ENCODE measurements at regions not wholly inside any gene's neighbourhood (a gene's known extent, or its start where the extent isn't known, plus 50 kb on each side); places are given as distances from the start of the nearest gene placed in this dataset.

- no peak overlapping the region for H3K9ac ChIP-seq (ENCODE audit: low read depth in 1 of 2, low read length in 2 of 2)
- H3K36me3 ChIP-seq (ENCODE audit: control insufficient read depth in 1 of 2, insufficient read depth in 2 of 2, low read length in 2 of 2), result no peaks in the 10 kb centered on the region
- no peak overlapping the region for H3K27ac ChIP-seq (ENCODE audit: low read depth, low read length)
- no peaks in the 10 kb centered on the region for H3K27me3 ChIP-seq (ENCODE audit: control insufficient read depth in 1 of 2, insufficient read depth in 2 of 2, low read length in 2 of 2)
- no peaks in the 10 kb centered on the region for H3K4me1 ChIP-seq (ENCODE audit: control insufficient read depth in 1 of 2, insufficient read depth in 2 of 2, low read length in 2 of 2)
- H3K9me3 ChIP-seq (ENCODE audit: control insufficient read depth in 1 of 2, low read length in 2 of 2), result peaks cover 3 to 6% of the 10 kb centered on the region in 2 donors
- H3K4me3 ChIP-seq (ENCODE audit: low read depth in 1 of 2, low read length in 2 of 2), result no peak overlapping the region
Observed at GRCh38 chr12:128073937-128074336, 193.0 kb upstream of the TMEM132C start.

- Histone ChIP-seq H3K4me3 (ENCODE audit: low read depth in 1 of 2, low read length in 2 of 2) (no peak overlapping the region), H3K36me3 (ENCODE audit: control insufficient read depth in 1 of 2, insufficient read depth in 2 of 2, low read length in 2 of 2) (no peaks in the 10 kb centered on the region), H3K9me3 (ENCODE audit: control insufficient read depth in 1 of 2, low read length in 2 of 2) (peaks cover 3 to 6% of the 10 kb centered on the region in 2 donors), H3K27me3 (ENCODE audit: control insufficient read depth in 1 of 2, insufficient read depth in 2 of 2, low read length in 2 of 2) (no peaks in the 10 kb centered on the region), H3K4me1 (ENCODE audit: control insufficient read depth in 1 of 2, insufficient read depth in 2 of 2, low read length in 2 of 2) (no peaks in the 10 kb centered on the region), H3K27ac (ENCODE audit: low read depth, low read length) (no peak overlapping the region), H3K9ac (ENCODE audit: low read depth in 1 of 2, low read length in 2 of 2) (no peak overlapping the region)
Observed at GRCh38 chr12:128075332-128075731, 191.6 kb upstream of the TMEM132C start.

- H3K4me1 ChIP-seq (ENCODE audit: control insufficient read depth in 1 of 2, insufficient read depth in 2 of 2, low read length in 2 of 2), result no peaks in the 10 kb centered on the region
- H3K4me3 ChIP-seq (ENCODE audit: low read depth in 1 of 2, low read length in 2 of 2), result no peak overlapping the region
- H3K27ac ChIP-seq (ENCODE audit: low read depth, low read length), result no peak overlapping the region
- H3K9me3 ChIP-seq (ENCODE audit: control insufficient read depth in 1 of 2, low read length in 2 of 2), result peaks cover 3 to 6% of the 10 kb centered on the region in 2 donors
- no peaks in the 10 kb centered on the region for H3K36me3 ChIP-seq (ENCODE audit: control insufficient read depth in 1 of 2, insufficient read depth in 2 of 2, low read length in 2 of 2)
- H3K9ac ChIP-seq (ENCODE audit: low read depth in 1 of 2, low read length in 2 of 2), result no peak overlapping the region
- H3K27me3 ChIP-seq (ENCODE audit: control insufficient read depth in 1 of 2, insufficient read depth in 2 of 2, low read length in 2 of 2), result no peaks in the 10 kb centered on the region
Observed at GRCh38 chr12:128076188-128076587, 190.8 kb upstream of the TMEM132C start.

DNA sequence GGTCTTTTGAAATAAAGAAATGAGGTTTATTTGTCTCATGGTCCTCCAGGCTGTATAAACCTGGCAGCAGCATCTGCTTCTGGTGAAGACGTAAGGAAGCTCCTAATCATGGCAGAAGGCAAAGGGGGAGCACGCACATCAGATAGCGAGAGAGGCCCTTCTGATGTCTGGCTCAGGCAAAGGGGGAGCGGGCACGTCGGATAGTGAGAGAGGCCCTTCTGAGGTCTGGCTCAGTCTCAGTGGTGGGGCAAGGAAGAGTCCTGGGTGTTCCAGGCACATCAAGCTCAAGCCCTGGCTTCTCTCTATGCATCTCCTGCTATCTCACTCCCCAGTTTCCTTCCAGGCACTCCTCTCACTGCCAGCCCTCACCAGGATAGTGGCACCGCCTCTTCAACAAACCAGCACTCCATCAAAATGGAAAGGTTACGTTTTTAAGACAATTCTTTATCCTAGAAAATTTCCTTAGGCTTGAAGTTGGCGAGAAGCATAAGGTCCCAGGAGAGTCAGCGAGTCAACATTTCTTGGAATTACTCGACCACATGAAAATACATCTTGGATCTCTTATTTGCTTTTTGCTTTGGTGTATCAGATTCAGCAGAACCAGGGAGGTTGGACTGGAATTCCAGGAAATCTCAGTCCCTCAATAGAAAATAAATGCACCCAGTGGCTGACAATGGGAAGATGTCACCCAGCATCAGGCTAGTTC is 189.6 kb upstream of the TMEM132C start:
- H3K27me3 ChIP-seq (ENCODE audit: control insufficient read depth in 1 of 2, insufficient read depth in 2 of 2, low read length in 2 of 2), result no peaks in the 10 kb centered on the region
- H3K9me3 ChIP-seq (ENCODE audit: control insufficient read depth in 1 of 2, low read length in 2 of 2), result peaks cover 3 to 6% of the 10 kb centered on the region in 2 donors
- H3K9ac ChIP-seq (ENCODE audit: low read depth in 1 of 2, low read length in 2 of 2), result no peak overlapping the region
- no peak overlapping the region for H3K27ac ChIP-seq (ENCODE audit: low read depth, low read length)
- no peaks in the 10 kb centered on the region for H3K36me3 ChIP-seq (ENCODE audit: control insufficient read depth in 1 of 2, insufficient read depth in 2 of 2, low read length in 2 of 2)
- no peaks in the 10 kb centered on the region for H3K4me1 ChIP-seq (ENCODE audit: control insufficient read depth in 1 of 2, insufficient read depth in 2 of 2, low read length in 2 of 2)
- H3K4me3 ChIP-seq (ENCODE audit: low read depth in 1 of 2, low read length in 2 of 2), result no peak overlapping the region

GRCh38 chr12:128077917-128078298 is 189.1 kb upstream of the TMEM132C start:
- H3K27ac ChIP-seq (ENCODE audit: low read depth, low read length), result no peak overlapping the region
- H3K4me3 ChIP-seq (ENCODE audit: low read depth in 1 of 2, low read length in 2 of 2), result no peak overlapping the region
- H3K9me3 ChIP-seq (ENCODE audit: control insufficient read depth in 1 of 2, low read length in 2 of 2), result peaks cover 3 to 6% of the 10 kb centered on the region in 2 donors
- no peaks in the 10 kb centered on the region for H3K36me3 ChIP-seq (ENCODE audit: control insufficient read depth in 1 of 2, insufficient read depth in 2 of 2, low read length in 2 of 2)
- no peaks in the 10 kb centered on the region for H3K27me3 ChIP-seq (ENCODE audit: control insufficient read depth in 1 of 2, insufficient read depth in 2 of 2, low read length in 2 of 2)
- H3K4me1 ChIP-seq (ENCODE audit: control insufficient read depth in 1 of 2, insufficient read depth in 2 of 2, low read length in 2 of 2), result no peaks in the 10 kb centered on the region
- no peak overlapping the region for H3K9ac ChIP-seq (ENCODE audit: low read depth in 1 of 2, low read length in 2 of 2)

DNA sequence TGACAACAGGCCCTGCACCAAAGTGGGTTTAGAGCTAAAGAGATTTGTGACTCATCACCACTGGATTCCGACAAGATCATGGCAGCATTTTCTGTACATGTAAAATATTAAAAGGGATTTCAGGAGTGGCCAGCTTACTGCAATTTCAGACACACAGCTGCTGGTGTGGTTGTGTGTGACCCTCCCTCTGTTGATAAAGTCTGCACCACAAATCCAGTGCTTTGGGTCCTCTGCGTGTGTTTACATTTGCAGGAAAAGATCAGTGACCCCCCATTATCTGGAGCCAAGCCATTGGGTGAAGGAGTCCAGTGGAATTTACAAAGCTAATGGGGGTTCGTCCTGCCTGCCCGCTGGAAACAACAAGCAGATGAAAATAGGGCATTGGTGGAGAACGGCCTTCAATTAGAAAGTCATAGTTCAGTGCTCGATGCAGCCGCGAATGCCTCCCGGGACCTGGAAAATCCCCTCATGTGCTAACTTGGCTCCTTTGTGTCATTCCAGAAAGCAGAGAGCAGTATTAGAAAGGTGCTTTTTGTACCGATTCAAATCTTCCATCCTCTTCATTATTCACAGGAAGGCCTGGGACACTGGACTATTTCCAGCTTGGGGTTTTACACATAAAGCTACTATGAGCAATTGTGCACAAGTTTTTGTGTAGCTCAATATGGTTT is 188.5 kb upstream of the TMEM132C start:
- peaks cover 3 to 6% of the 10 kb centered on the region in 2 donors for H3K9me3 ChIP-seq (ENCODE audit: control insufficient read depth in 1 of 2, low read length in 2 of 2)
- no peaks in the 10 kb centered on the region for H3K36me3 ChIP-seq (ENCODE audit: control insufficient read depth in 1 of 2, insufficient read depth in 2 of 2, low read length in 2 of 2)
- no peaks in the 10 kb centered on the region for H3K4me1 ChIP-seq (ENCODE audit: control insufficient read depth in 1 of 2, insufficient read depth in 2 of 2, low read length in 2 of 2)
- no peak overlapping the region for H3K9ac ChIP-seq (ENCODE audit: low read depth in 1 of 2, low read length in 2 of 2)
- H3K27me3 ChIP-seq (ENCODE audit: control insufficient read depth in 1 of 2, insufficient read depth in 2 of 2, low read length in 2 of 2), result no peaks in the 10 kb centered on the region
- H3K27ac ChIP-seq (ENCODE audit: low read depth, low read length), result no peak overlapping the region
- no peak overlapping the region for H3K4me3 ChIP-seq (ENCODE audit: low read depth in 1 of 2, low read length in 2 of 2)

- Histone ChIP-seq H3K9me3 (ENCODE audit: control insufficient read depth in 1 of 2, low read length in 2 of 2) (peaks cover 3 to 6% of the 10 kb centered on the region in 2 donors), H3K27me3 (ENCODE audit: control insufficient read depth in 1 of 2, insufficient read depth in 2 of 2, low read length in 2 of 2) (no peaks in the 10 kb centered on the region), H3K9ac (ENCODE audit: low read depth in 1 of 2, low read length in 2 of 2) (no peak overlapping the region), H3K4me1 (ENCODE audit: control insufficient read depth in 1 of 2, insufficient read depth in 2 of 2, low read length in 2 of 2) (no peaks in the 10 kb centered on the region), H3K36me3 (ENCODE audit: control insufficient read depth in 1 of 2, insufficient read depth in 2 of 2, low read length in 2 of 2) (no peaks in the 10 kb centered on the region), H3K4me3 (ENCODE audit: low read depth in 1 of 2, low read length in 2 of 2) (no peak overlapping the region), H3K27ac (ENCODE audit: low read depth, low read length) (no peak overlapping the region)
Observed at GRCh38 chr12:128079446-128079845, 187.5 kb upstream of the TMEM132C start.

- no peak overlapping the region for H3K9ac ChIP-seq (ENCODE audit: low read depth in 1 of 2, low read length in 2 of 2)
- no peaks in the 10 kb centered on the region for H3K36me3 ChIP-seq (ENCODE audit: control insufficient read depth in 1 of 2, insufficient read depth in 2 of 2, low read length in 2 of 2)
Observed at GRCh38 chr12:128083132-128083729, 183.7 kb upstream of the TMEM132C start.

GRCh38 chr12:128088926-128089325 is 178.0 kb upstream of the TMEM132C start:
- Histone ChIP-seq H3K4me1 (ENCODE audit: control insufficient read depth in 1 of 2, insufficient read depth in 2 of 2, low read length in 2 of 2) (no peaks in the 10 kb centered on the region), H3K36me3 (ENCODE audit: control insufficient read depth in 1 of 2, insufficient read depth in 2 of 2, low read length in 2 of 2) (no peaks in the 10 kb centered on the region), H3K27me3 (ENCODE audit: control insufficient read depth in 1 of 2, insufficient read depth in 2 of 2, low read length in 2 of 2) (no peaks in the 10 kb centered on the region), H3K9ac (ENCODE audit: low read depth in 1 of 2, low read length in 2 of 2) (no peak overlapping the region), H3K27ac (ENCODE audit: low read depth, low read length) (no peak overlapping the region), H3K4me3 (ENCODE audit: low read depth in 1 of 2, low read length in 2 of 2) (no peak overlapping the region), H3K9me3 (ENCODE audit: control insufficient read depth in 1 of 2, low read length in 2 of 2) (no peaks in the 10 kb centered on the region)

More at GRCh38 chr12:128083132-128083729, 183.7 kb upstream of the TMEM132C start:
- no peaks in the 10 kb centered on the region for H3K4me1 ChIP-seq (ENCODE audit: control insufficient read depth in 1 of 2, insufficient read depth in 2 of 2, low read length in 2 of 2)
- no peak overlapping the region for H3K27ac ChIP-seq (ENCODE audit: low read depth, low read length)
- H3K4me3 ChIP-seq (ENCODE audit: low read depth in 1 of 2, low read length in 2 of 2), result no peak overlapping the region
- no peaks in the 10 kb centered on the region for H3K9me3 ChIP-seq (ENCODE audit: control insufficient read depth in 1 of 2, low read length in 2 of 2)
- no peaks in the 10 kb centered on the region for H3K27me3 ChIP-seq (ENCODE audit: control insufficient read depth in 1 of 2, insufficient read depth in 2 of 2, low read length in 2 of 2)

DNA sequence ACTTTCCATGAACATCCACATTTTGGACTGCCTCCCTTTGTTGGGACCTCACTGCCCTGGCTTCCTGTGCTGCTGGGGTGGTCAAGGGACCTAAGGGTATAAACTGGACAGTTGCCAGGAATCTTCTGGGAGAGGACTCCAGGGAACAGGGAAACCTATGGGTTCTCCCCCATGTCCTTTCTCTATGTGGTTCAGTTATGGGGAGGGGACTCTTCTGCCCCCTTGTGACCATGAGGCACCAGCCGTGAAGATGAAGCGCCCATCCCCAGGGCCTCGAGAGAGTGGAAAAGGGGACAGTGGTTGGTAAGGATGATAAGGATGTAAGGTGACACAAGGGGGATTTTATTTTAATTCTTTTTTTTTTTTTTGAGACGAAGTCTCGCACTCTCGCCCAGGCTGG is 177.0 kb upstream of the TMEM132C start:
- Histone ChIP-seq H3K4me1 (ENCODE audit: control insufficient read depth in 1 of 2, insufficient read depth in 2 of 2, low read length in 2 of 2) (no peaks in the 10 kb centered on the region), H3K9me3 (ENCODE audit: control insufficient read depth in 1 of 2, low read length in 2 of 2) (no peaks in the 10 kb centered on the region), H3K36me3 (ENCODE audit: control insufficient read depth in 1 of 2, insufficient read depth in 2 of 2, low read length in 2 of 2) (no peaks in the 10 kb centered on the region), H3K27ac (ENCODE audit: low read depth, low read length) (no peak overlapping the region), H3K9ac (ENCODE audit: low read depth in 1 of 2, low read length in 2 of 2) (no peak overlapping the region), H3K4me3 (ENCODE audit: low read depth in 1 of 2, low read length in 2 of 2) (no peak overlapping the region), H3K27me3 (ENCODE audit: control insufficient read depth in 1 of 2, insufficient read depth in 2 of 2, low read length in 2 of 2) (no peaks in the 10 kb centered on the region)
